PC-9 (cell line): ENCODE measurements at regions not wholly inside any gene's neighbourhood (a gene's known extent, or its start where the extent isn't known, plus 50 kb on each side); places are given as distances from the start of the nearest gene placed in this dataset.
"Not testable (repeated sequence)": the region's sequence is repeated elsewhere in the genome, so short reads cannot be mapped to it uniquely, and the experiment has no call there.

Source experiments
- BruUV-seq: library from RNA; stranded (reverse); fragments of 400-500 nt; replicated peaks from 2 replicates; lab custom pipeline; 2021; lab: Mats Ljungman, UMichigan
- CTCF ChIA-PET: fragments of 300-600 bp; sonication (Branson Sonifier 250); formaldehyde crosslinking; loops from one replicate; lab custom pipeline; 2022; ENCODE audit warnings: antibody characterized with exemption; lab: Charles Lee
- POLR2A ChIA-PET: fragments of 300-600 bp; sonication (Branson Sonifier 250); formaldehyde crosslinking; loops from one replicate; lab custom pipeline; 2022; ENCODE audit warnings: antibody characterized with exemption; ENCODE audit not compliant: unreplicated experiment; lab: Charles Lee
- DNase-seq, 2 experiments: peaks; one replicate each; pipeline versions ENCODE4 v3.0.0 to v3.0.0-alpha.2; 2015 to 2022; ENCODE audit warnings: mixed read lengths in 1 of 2
- H2AFZ ChIP-seq: fragments of 200-600 bp; sonication (generic); 2 replicates; pipeline ENCODE4 v1.8.1; 2017; ENCODE audit warnings: antibody characterized with exemption
- H3F3A ChIP-seq: fragments of 200-600 bp; sonication (generic); 2 replicates; pipeline ENCODE4 v1.8.1; 2017; ENCODE audit warnings: antibody characterized with exemption, mild to moderate bottlenecking, low read depth; ENCODE audit not compliant: insufficient read depth
- H3K27ac ChIP-seq: fragments of 200-600 bp; sonication (generic); 2 replicates; pipeline ENCODE4 v1.6.1; 2016; ENCODE audit warnings: mixed run types
- H3K27me3 ChIP-seq: fragments of 200-600 bp; sonication (generic); 2 replicates; pipeline ENCODE4 v1.6.1; 2016; ENCODE audit warnings: low read depth, mixed run types; ENCODE audit not compliant: insufficient read depth
- H3K36me3 ChIP-seq: fragments of 200-600 bp; sonication (generic); 2 replicates; pipeline ENCODE4 v1.6.1; 2016; ENCODE audit warnings: low read depth, mixed run types
- H3K4me1 ChIP-seq: fragments of 200-600 bp; sonication (generic); replicated peaks from 2 replicates; pipeline ENCODE4 v1.6.1; 2016; ENCODE audit warnings: mixed run types; ENCODE audit not compliant: insufficient read depth
- H3K4me2 ChIP-seq: fragments of 200-600 bp; sonication (generic); 2 replicates; pipeline ENCODE4 v1.6.1; 2017; ENCODE audit warnings: mixed run types
- H3K4me3 ChIP-seq: fragments of 200-600 bp; sonication (generic); 2 replicates; pipeline ENCODE4 v1.6.1; 2016; ENCODE audit warnings: mixed run types
- H3K79me2 ChIP-seq: fragments of 200-600 bp; sonication (generic); 2 replicates; pipeline ENCODE4 v1.6.1; 2017; ENCODE audit warnings: low read depth, mixed run types
- H3K9me2 ChIP-seq: fragments of 200-600 bp; sonication (generic); 2 replicates; pipeline ENCODE4 v1.8.1; 2017; ENCODE audit warnings: mild to moderate bottlenecking; ENCODE audit not compliant: insufficient read depth
- H3K9me3 ChIP-seq: fragments of 200-600 bp; sonication (generic); 2 replicates; pipeline ENCODE4 v1.8.1; 2016; ENCODE audit warnings: low read depth; ENCODE audit not compliant: insufficient read depth
- H4K20me1 ChIP-seq: fragments of 200-600 bp; sonication (generic); 2 replicates; pipeline ENCODE4 v1.8.1; 2017; ENCODE audit not compliant: insufficient read depth
- intact Hi-C: fragments of 100-400 bp; cut with micrococcal nuclease; formaldehyde crosslinking; loops from one replicate; pipeline ENCODE4 v1.10.0; 2022; ENCODE audit not compliant: unreplicated experiment

- H3K4me2 ChIP-seq, intact Hi-C loops, H3K9me2 ChIP-seq, H4K20me1 ChIP-seq, DNase-seq, BruUV-seq, POLR2A ChIA-PET, H3K4me3 ChIP-seq, H3K9me3 ChIP-seq, H3K79me2 ChIP-seq, H3K36me3 ChIP-seq, H3K27ac ChIP-seq, H3K4me1 ChIP-seq, H2AFZ ChIP-seq, H3F3A ChIP-seq, CTCF ChIA-PET: not testable (repeated sequence)
- peaks cover 15% of the 10 kb centered on the region for H3K27me3 ChIP-seq
Observed at GRCh38 chr22:11068406-11068805, 4459.6 kb upstream of the OR11H1 start.
